CD1c-positive myeloid dendritic cell (primary cell): ENCODE measurements at regions not wholly inside any gene's neighbourhood (a gene's known extent, or its start where the extent isn't known, plus 50 kb on each side); places are given as distances from the start of the nearest gene placed in this dataset.

Experiments
- DNase-seq: peaks from one replicate; pipeline ENCODE4 v3.0.0-alpha.2; 2016; ENCODE audit errors: extremely low spot score

GRCh38 chr4:185893500-185893899, 81.5 kb upstream of the SORBS2 start:
- no peak for DNase-seq

- DNase-seq = no peak
Observed at GRCh38 chr4:185894481-185894880, 82.5 kb upstream of the SORBS2 start.

- no peak for DNase-seq
Observed at GRCh38 chr4:185895351-185895750, 83.4 kb upstream of the SORBS2 start.

- DNase-seq = no peak
Observed at GRCh38 chr4:185895866-185896265, 83.9 kb upstream of the SORBS2 start.

- no peak for DNase-seq
Observed at GRCh38 chr4:185896817-185897488, 85.0 kb upstream of the SORBS2 start.

GRCh38 chr4:185898413-185898812, 86.4 kb upstream of the SORBS2 start:
- no peak for DNase-seq

GRCh38 chr4:185899833-185900232, 87.8 kb upstream of the SORBS2 start:
- DNase-seq = no peak

- DNase-seq = no peak
Observed at GRCh38 chr4:185902654-185903053, 90.7 kb upstream of the SORBS2 start.

GRCh38 chr4:185903205-185903604, 91.2 kb upstream of the SORBS2 start:
- DNase-seq = no peak

- DNase-seq = no peak
Observed at GRCh38 chr4:185904381-185904780, 92.4 kb upstream of the SORBS2 start.

- no peak for DNase-seq
Observed at GRCh38 chr4:185909972-185910371, 98.0 kb upstream of the SORBS2 start.

- no peak for DNase-seq
Observed at GRCh38 chr4:185911556-185912064, 99.6 kb upstream of the SORBS2 start.

- no peak for DNase-seq
Observed at GRCh38 chr4:185912779-185913178, 100.8 kb upstream of the SORBS2 start.

GRCh38 chr4:185914583-185915199, 102.7 kb upstream of the SORBS2 start:
- no peak for DNase-seq

- no peak for DNase-seq
Observed at GRCh38 chr4:185915271-185915670, 103.3 kb upstream of the SORBS2 start.

- no peak for DNase-seq
Observed at GRCh38 chr4:185915817-185916216, 103.8 kb upstream of the SORBS2 start.

- DNase-seq = no peak
Observed at GRCh38 chr4:185916231-185916630, 104.2 kb upstream of the SORBS2 start.

- DNase-seq = no peak
Observed at GRCh38 chr4:185916683-185917082, 104.7 kb upstream of the SORBS2 start.

- DNase-seq = no peak
Observed at GRCh38 chr4:185919107-185919506, 107.1 kb upstream of the SORBS2 start.

- DNase-seq = no peak
Observed at GRCh38 chr4:185920171-185920570, 108.2 kb upstream of the SORBS2 start.

GRCh38 chr4:185920691-185921260, 108.8 kb upstream of the SORBS2 start:
- DNase-seq = no peak

- no peak for DNase-seq
Observed at GRCh38 chr4:185921583-185922555, 109.9 kb upstream of the SORBS2 start.
